Spleen (tissue), 7 donors: ENCODE measurements at regions not wholly inside any gene's neighbourhood (a gene's known extent, or its start where the extent isn't known, plus 50 kb on each side); places are given as distances from the start of the nearest gene placed in this dataset.

Experiments
- CTCF ChIP-seq, 11 experiments: fragments of 200-600 bp in 7 of 11; fragments of 450-650 bp in 4 of 11; sonication (generic) in 4 of 11; IDR thresholded peaks in 8 of 11; conservative IDR thresholded peaks in 3 of 11; 1 replicate in 7 of 11; 2 replicates in 4 of 11; pipeline versions ENCODE4 v1.4.0 to v1.8.0; 2016 to 2021; ENCODE audit warnings: antibody characterized with exemption in 11 of 11, inconsistent platforms in 4 of 11, mild to moderate bottlenecking in 1 of 11
- POLR2A ChIP-seq, 3 donors: fragments of 450-650 bp; IDR thresholded peaks; one replicate each; pipeline ENCODE4 v1.5.1; 2017; ENCODE audit warnings: antibody characterized with exemption in 3 of 3, mild to moderate bottlenecking in 1 of 3
- donor health status: DM: no; HTN: no; CAD: no; lungs with moderate emphysema.
- donor health status: DM: no; HTN: no; CAD: no.
- donor health status: DM: no; HTN: no; CAD: no.

GRCh38 chr12:59322473-59322872 is 273.4 kb upstream of the SLC16A7 start:
- TF ChIP-seq CTCF (IDR thresholded peaks at IDR 0.05 in 8 of 11, conservative IDR thresholded peaks at IDR 0.05 in 3 of 11) = no peak
- TF ChIP-seq POLR2A (IDR thresholded peaks at IDR 0.05) = no peak
